ENCODE measurements at regions not wholly inside any gene's neighbourhood (a gene's known extent, or its start where the extent isn't known, plus 50 kb on each side); places are given as distances from the start of the nearest gene placed in this dataset.

DNA sequence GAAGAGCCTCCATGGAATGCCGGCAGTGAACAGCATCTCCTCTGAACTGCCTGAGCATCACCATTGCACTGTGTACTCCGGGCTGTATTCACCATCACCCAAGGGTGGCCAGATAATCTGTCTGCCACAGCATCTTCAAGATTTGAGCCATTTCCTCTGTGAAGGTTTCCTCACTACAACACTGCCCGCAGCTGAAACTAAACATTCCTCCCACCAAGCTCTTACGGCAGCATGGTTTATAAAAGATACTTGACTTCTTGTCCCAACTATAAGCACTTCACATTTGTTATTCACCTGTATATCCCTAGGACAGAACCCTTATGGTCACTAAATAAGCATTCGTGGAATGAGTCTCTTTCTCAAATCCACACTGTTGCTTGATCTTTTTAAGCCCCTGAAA lies 125.9 kb downstream of the SST start:
- TF ChIP-seq EZH2 (IDR thresholded peaks at IDR 0.05; ENCODE audit: borderline replicate concordance, insufficient read depth, low read length, poor library complexity, severe bottlenecking) (no peak), SMC3 (conservative IDR thresholded peaks at IDR 0.05; ENCODE audit: poor library complexity) (no peak), RAD21 (conservative IDR thresholded peaks at IDR 0.05) (no peak), EP300 (conservative IDR thresholded peaks at IDR 0.05; ENCODE audit: poor library complexity, severe bottlenecking) (no peak), TAF1 (IDR thresholded peaks at IDR 0.05; ENCODE audit: low read depth) (no peak), POLR2AphosphoS5 (IDR thresholded peaks at IDR 0.05) (no peak)
- TF ChIP-seq, protein P1, sequence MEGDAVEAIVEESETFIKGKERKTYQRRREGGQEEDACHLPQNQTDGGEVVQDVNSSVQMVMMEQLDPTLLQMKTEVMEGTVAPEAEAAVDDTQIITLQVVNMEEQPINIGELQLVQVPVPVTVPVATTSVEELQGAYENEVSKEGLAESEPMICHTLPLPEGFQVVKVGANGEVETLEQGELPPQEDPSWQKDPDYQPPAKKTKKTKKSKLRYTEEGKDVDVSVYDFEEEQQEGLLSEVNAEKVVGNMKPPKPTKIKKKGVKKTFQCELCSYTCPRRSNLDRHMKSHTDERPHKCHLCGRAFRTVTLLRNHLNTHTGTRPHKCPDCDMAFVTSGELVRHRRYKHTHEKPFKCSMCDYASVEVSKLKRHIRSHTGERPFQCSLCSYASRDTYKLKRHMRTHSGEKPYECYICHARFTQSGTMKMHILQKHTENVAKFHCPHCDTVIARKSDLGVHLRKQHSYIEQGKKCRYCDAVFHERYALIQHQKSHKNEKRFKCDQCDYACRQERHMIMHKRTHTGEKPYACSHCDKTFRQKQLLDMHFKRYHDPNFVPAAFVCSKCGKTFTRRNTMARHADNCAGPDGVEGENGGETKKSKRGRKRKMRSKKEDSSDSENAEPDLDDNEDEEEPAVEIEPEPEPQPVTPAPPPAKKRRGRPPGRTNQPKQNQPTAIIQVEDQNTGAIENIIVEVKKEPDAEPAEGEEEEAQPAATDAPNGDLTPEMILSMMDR (IDR thresholded peaks at IDR 0.05; ENCODE audit: poor library complexity, severe bottlenecking): no peak
- TF ChIP-seq, protein P2, sequence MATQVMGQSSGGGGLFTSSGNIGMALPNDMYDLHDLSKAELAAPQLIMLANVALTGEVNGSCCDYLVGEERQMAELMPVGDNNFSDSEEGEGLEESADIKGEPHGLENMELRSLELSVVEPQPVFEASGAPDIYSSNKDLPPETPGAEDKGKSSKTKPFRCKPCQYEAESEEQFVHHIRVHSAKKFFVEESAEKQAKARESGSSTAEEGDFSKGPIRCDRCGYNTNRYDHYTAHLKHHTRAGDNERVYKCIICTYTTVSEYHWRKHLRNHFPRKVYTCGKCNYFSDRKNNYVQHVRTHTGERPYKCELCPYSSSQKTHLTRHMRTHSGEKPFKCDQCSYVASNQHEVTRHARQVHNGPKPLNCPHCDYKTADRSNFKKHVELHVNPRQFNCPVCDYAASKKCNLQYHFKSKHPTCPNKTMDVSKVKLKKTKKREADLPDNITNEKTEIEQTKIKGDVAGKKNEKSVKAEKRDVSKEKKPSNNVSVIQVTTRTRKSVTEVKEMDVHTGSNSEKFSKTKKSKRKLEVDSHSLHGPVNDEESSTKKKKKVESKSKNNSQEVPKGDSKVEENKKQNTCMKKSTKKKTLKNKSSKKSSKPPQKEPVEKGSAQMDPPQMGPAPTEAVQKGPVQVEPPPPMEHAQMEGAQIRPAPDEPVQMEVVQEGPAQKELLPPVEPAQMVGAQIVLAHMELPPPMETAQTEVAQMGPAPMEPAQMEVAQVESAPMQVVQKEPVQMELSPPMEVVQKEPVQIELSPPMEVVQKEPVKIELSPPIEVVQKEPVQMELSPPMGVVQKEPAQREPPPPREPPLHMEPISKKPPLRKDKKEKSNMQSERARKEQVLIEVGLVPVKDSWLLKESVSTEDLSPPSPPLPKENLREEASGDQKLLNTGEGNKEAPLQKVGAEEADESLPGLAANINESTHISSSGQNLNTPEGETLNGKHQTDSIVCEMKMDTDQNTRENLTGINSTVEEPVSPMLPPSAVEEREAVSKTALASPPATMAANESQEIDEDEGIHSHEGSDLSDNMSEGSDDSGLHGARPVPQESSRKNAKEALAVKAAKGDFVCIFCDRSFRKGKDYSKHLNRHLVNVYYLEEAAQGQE (IDR thresholded peaks at IDR 0.05; ENCODE audit: borderline replicate concordance): no peak
